Adipose tissue (tissue), 3 donors: ENCODE measurements at regions not wholly inside any gene's neighbourhood (a gene's known extent, or its start where the extent isn't known, plus 50 kb on each side); places are given as distances from the start of the nearest gene placed in this dataset.

ENCODE experiments used
- H3K27ac ChIP-seq: one replicate; pipeline ENCODE4 v1.5.1; 2013; ENCODE audit warnings: low read depth, low read length
- WGBS, 3 donors: extraction: QIAGEN DNeasy Blood & Tissue Kit; methylation state at CpG; one replicate each; pipeline ENCODE4 v1.1.7; 2013; 5-methylcytosine and 5-hydroxymethylcytosine counted together
- donor health status: healthy with polysubstance abuse.
- donor health status: Bipolar disorder and iron deficiency.
- donor health status: healthy.

- WGBS, 3 donors: 69 to 81% (median 79%) methylated on average over 6 of the region's 6 CpGs
These were observed 333.0 kb downstream of the CD83 start for GRCh38 chr6:14450578-14450977.

GRCh38 chr6:14451594-14452374, 334.2 kb downstream of the CD83 start:
- 85 to 93% (median 87%) methylated on average over 9 of the region's 9 CpGs for WGBS, 3 donors
- no peak overlapping the region for H3K27ac ChIP-seq

More at GRCh38 chr6:14450578-14450977, 333.0 kb downstream of the CD83 start:
- H3K27ac ChIP-seq: no peak overlapping the region

DNA sequence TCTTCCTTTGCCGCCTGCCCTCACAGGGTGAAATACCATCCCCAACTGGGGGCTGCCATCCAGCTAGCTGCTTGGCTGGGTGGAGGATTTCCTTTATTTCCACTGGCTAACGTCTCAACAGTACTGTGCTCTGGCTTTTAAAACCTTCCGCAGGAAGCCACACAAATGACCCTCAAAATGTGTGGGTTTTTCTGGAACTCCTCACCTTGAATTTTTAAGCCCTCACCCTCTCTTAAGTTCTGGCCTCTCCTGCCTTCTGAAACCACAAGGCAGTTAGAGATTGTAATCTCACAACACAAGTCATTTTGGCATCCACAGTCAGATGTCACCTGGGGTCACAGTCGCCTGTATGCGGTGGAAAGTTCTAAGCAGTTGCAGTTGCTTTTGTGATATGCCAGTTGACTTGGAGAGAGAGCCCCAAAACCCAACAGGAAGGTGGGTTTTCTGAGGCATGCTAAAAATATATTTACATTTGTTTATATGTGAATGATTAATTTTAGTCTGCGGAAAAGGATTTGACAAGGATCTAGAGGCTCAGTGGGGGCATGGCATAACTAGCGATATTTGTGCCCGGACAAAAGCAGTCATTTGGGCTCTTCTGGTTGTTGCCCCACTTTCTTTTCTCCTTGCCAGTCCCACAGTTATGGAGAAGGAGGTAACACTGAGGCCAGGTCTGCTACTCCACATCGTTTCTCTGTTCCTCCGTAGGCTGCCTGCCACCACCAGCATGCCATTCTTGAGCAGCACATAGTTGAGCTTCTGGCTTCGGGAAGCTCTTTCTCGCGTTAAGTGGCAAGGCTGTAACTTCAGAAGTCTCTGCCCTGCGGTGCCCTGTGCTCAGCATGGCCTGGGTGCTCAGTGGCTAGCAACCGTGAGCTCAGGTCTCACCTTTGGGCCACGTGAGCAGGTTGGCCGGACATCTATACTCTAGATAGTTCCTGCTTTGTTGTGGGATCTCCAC, 335.3 kb downstream of the CD83 start:
- no peak overlapping the region for H3K27ac ChIP-seq
- 50 to 80% (median 66%) methylated on average over 17 of the region's 17 CpGs for WGBS, 3 donors

DNA sequence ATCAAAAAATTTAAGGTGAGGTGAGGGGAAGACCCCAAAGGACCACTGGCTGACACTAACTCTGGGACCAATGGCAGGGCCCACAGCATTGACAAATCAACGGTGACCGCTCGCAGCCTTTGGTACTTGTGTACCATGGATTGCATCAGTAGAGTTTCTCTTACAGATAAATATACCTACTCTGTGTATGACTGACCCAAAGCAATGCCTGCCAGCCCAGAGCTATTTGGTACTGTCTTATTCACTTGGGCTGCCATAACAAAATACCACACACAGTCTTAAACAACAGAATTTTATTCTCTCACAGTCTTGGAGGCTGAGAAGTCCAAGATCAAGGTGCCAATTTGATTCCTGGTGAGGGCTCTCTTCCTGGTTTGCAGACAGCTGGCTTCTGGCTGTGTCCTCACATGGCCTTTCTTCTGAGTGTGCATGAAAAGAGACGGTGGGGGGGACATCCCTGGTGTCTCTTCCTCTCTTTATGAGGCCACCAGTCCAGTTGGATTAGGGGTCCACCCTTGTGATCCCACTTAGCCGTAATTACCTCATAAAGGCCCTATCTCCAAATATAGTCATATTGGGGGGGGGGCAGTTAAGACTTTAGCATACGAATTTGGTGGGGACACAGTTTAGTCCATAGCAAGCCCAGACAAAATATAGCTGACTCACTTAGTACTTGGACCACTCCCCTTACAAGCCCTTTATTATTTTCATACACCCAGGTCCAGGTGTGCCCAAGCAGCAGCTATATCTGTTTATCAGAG, 336.3 kb downstream of the CD83 start:
- 82 to 90% (median 87%) methylated on average over 6 of the region's 6 CpGs for WGBS, 3 donors
- no peak overlapping the region for H3K27ac ChIP-seq

DNA sequence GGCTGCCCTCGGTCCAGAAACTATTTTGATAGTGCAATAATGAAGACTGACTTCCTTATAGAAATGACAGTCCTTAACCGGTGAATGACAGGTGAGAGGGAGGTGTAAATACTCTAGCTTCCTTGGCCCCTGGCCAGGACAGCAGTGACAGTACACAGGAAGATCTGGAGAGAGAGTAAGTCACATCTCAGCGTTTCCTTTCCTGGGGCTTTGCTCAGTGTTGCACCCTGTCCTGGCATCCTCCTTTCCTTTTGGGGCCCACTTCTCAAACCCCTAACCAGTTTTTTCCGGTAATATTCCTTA, 336.9 kb downstream of the CD83 start:
- 59 to 81% (median 64%) methylated on average over 4 of the region's 4 CpGs for WGBS, 3 donors
- H3K27ac ChIP-seq: no peak overlapping the region

DNA sequence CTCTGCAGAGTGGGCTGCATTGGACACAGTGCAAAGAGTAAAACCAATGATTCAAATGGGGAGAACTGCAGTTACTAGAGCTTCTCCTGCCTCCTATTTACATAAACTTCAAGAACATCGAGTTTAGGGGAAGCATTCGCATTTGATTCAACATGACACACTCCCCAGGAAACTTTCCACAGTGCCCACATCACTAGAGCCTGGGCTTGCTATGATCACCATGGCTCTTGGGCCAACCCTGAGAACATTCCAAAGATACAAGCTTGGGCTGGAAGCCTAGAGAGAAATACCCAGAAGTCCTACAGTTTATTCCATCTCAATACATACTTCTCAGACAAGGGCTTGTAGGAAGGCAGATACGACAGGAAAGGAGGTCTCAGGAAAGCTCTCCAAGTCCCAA, 337.9 kb downstream of the CD83 start:
- H3K27ac ChIP-seq: no peak overlapping the region
- WGBS, 3 donors: 76 to 81% (median 76%) methylated on average over 3 of the region's 3 CpGs

DNA sequence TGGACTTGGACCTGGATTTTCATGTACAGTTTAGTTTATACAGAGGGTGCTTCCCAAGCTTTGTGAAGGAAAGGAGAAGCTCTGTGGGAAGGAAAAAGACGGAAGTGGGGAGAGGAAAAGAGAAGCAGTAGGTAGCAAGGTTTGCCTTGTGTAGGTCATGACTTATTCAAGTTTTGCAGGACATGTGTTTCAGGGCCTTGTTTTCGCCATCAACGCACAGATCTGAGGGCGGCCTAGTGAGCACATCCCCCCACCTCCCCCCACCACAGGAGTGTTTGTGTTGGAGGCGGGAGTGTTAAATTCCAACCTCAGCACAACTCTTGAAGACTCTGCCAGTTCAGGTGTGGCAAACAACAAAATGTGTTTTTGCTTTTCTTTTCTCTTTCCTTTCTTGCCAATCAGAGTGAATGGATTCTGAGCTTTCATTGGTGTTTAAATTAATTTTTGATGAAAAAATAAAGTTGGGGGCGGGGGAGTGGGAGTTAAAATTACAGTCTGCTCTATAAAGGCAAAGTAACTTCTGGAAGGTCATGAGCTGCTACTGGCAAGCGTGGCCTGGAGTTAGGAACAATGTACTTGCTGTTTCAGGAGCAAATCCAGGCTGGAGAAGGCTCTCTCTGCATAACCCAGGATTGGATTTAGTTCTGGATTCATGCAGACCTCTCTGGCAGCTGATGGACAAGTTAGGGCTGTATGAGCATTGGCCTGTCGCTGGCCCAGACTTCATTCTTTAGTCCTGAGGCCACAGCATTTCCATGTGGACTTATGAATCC, 338.5 kb downstream of the CD83 start:
- WGBS, 3 donors: 87 to 94% (median 89%) methylated on average over 8 of the region's 8 CpGs
- H3K27ac ChIP-seq: no peak overlapping the region

- H3K27ac ChIP-seq: no peak overlapping the region
- 81 to 95% (median 92%) methylated on average over 1 of the region's 1 CpG for WGBS, 3 donors
These were observed 339.4 kb downstream of the CD83 start for GRCh38 chr6:14456941-14457340.

DNA sequence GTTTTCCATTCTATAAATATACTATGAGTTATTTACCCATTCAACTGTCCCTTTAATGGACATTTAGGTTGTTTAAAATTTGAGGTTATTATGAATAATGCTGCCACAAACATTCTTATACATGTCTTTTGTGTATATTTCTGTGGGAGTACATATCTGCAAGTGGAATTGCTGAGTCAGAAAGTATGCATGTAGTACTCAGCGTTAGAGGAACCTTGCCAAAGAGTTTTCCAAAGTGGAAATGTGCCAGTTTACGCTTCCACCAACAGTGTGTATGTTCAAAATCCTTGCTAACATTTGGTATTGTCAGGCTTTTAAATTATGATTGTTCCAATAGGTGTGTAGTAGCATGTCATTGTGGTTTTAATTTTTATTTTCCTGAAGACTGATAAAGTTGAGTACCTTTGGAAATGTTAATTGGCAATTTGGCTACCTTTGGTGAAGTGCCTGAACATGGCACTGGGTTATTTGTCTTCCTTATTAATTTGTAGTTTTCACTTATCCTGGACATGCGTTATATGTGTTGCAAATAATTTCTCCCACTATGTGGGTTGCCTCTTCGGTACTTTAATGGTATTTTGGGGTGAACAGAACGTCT, 341.2 kb downstream of the CD83 start:
- WGBS, 3 donors: 69 to 76% (median 73%) methylated on average over 5 of the region's 5 CpGs
- no peak overlapping the region for H3K27ac ChIP-seq

DNA sequence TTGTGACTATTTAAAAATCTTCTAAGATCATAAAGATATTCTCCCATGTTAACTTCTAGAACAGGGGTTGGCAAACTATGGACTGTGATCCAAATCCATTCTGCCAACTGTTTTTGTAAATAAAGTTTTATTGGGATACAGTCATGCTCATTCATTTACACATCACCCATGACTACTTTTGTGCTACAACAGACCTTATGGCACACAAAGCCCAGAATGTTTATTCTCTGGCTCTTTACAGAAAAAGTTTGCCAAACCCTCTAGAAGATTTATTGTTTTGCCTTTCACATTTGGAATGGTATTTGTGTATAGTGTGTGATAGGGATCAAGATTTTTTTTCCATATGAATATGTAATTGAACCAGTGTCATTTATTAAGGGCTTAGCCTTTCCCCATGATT, 341.7 kb downstream of the CD83 start:
- H3K27ac ChIP-seq: no peak overlapping the region

- no peak overlapping the region for H3K27ac ChIP-seq
These were observed 343.0 kb downstream of the CD83 start for GRCh38 chr6:14460556-14460955.

DNA sequence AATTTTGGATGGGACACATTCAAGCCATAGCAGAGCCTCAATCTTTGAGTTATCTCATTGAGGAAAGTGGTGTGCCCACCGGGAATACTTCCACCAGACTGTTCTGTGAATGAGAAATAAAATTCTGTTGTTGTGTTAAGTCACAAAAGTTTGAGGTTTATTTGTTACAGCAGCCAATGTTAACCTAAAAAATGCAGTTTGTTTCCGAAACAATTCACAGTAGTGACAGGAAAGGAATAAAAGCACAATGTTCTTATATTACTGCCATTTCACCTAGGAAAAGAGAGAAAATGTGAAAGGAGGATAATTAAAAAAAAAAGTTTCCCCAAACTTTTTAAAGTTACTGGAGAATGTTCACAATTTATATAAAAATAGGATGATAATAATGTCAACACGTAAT, 344.6 kb downstream of the CD83 start:
- WGBS, 3 donors: 80 to 86% (median 86%) methylated on average over 3 of the region's 3 CpGs
- no peak overlapping the region for H3K27ac ChIP-seq

DNA sequence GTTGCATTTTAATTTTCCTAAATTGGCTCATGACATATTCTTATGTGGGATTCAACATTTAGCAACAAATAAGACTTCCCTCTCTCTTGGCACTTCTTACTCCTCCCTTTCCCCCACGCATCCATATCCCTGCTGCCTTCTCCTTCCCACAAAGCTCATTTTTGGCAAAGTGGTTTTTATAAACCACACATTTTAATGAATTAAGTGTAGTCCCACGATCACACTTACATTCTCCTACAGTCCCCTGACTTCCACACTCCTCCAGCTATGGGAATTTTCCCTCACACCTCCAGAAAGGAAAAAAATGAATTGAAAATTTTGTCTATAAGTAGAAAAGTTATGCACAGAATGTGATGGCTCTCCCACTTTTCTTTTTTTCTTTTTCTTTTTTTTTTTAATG, 345.0 kb downstream of the CD83 start:
- 52 to 69% (median 54%) methylated on average over 2 of the region's 2 CpGs for WGBS, 3 donors
- no peak overlapping the region for H3K27ac ChIP-seq

DNA sequence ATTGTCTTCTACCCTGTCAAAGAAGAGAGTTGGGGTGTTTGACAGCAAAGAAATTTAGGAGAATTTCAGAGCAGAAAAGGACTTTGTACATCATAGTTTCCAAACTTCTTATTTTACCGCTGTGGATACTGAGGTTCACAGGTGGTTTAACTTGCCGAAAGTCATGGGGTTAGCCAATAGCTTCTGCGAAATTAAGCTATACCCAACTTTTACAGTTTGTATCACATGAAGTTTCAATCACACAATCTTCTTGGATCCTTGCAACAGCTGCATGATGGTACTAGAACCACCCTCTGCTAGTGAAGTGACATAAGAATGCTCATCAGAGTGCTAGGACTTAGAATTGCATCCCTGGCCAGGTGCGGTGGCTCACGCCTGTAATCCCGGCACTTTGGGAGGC, 345.5 kb downstream of the CD83 start:
- 87 to 96% (median 94%) methylated on average over 6 of the region's 6 CpGs for WGBS, 3 donors

GRCh38 chr6:14464055-14464454, 346.5 kb downstream of the CD83 start:
- WGBS, 3 donors: 41 to 72% (median 44%) methylated on average over 5 of the region's 5 CpGs
- H3K27ac ChIP-seq: no peak overlapping the region

More for the DNA sequence above, 345.5 kb downstream of the CD83 start:
- H3K27ac ChIP-seq: no peak overlapping the region

DNA sequence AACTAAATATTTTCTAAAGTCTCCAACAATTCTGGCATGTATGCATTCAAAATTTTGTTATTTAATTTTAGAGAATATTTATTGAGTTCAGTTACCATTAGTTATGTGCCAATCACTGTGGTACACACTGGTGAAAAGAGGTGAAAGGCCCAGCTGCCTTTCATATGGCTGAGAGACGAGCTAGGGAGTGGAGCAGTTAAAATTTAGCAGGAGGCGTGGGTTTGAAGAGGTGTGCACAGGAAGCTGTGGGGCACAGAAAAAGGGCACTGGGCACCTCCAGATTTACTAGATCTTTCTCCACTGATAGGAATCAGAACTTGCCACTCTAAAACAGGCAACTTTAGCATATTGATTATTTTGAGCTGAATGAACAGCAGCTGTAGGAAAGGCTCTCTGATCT, 347.1 kb downstream of the CD83 start:
- WGBS, 3 donors: 83 to 94% (median 93%) methylated on average over 2 of the region's 2 CpGs
- H3K27ac ChIP-seq: no peak overlapping the region

- 88 to 94% (median 92%) methylated on average over 4 of the region's 4 CpGs for WGBS, 3 donors
- H3K27ac ChIP-seq: no peak overlapping the region
These were observed 348.7 kb downstream of the CD83 start for GRCh38 chr6:14466278-14466677.

DNA sequence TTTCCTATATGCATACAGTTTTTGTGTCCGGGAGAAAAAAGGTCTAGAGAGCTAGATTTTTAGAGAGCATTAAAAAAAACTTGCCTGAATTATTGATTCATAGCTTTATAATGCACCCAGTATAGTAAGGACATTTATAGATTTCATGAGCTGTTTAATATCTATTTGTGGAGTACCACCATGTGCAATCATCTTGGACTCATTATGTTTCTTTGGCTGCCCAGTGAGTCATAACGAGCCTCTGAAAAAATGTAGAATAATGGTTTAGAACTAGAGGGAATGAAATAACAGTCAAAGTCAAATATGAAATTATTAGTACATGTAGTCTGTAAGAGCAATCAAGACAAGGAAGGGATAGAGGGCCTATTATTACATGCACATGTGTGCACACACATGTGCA, 350.0 kb downstream of the CD83 start:
- WGBS, 3 donors: 77 to 83% (median 82%) methylated on average over 2 of the region's 2 CpGs
- no peak overlapping the region for H3K27ac ChIP-seq
